Kidney epithelial cell (primary cell): ENCODE measurements at regions not wholly inside any gene's neighbourhood (a gene's known extent, or its start where the extent isn't known, plus 50 kb on each side); places are given as distances from the start of the nearest gene placed in this dataset.

Source experiments
- DNase-seq: peaks from one replicate; pipeline ENCODE4 v3.0.0-alpha.2; 2010; ENCODE audit warnings: low read depth
- H3K27me3 ChIP-seq: 2 replicates; pipeline ENCODE4 v1.6.0; 2011; ENCODE audit warnings: low read length; ENCODE audit not compliant: control insufficient read depth, insufficient read depth
- H3K36me3 ChIP-seq: 2 replicates; pipeline ENCODE4 v1.5.1; 2011; ENCODE audit warnings: low read length; ENCODE audit not compliant: control insufficient read depth, insufficient read depth
- H3K4me3 ChIP-seq: 2 replicates; pipeline ENCODE4 v1.5.1; 2011; ENCODE audit warnings: low read depth, mild to moderate bottlenecking, control low read depth, low read length
- CTCF ChIP-seq: IDR thresholded peaks from 2 replicates; pipeline ENCODE4 v1.5.1; 2011; ENCODE audit warnings: mild to moderate bottlenecking, moderate library complexity, low read length, control low read depth, inconsistent platforms; ENCODE audit not compliant: insufficient read depth, poor library complexity, severe bottlenecking

DNA sequence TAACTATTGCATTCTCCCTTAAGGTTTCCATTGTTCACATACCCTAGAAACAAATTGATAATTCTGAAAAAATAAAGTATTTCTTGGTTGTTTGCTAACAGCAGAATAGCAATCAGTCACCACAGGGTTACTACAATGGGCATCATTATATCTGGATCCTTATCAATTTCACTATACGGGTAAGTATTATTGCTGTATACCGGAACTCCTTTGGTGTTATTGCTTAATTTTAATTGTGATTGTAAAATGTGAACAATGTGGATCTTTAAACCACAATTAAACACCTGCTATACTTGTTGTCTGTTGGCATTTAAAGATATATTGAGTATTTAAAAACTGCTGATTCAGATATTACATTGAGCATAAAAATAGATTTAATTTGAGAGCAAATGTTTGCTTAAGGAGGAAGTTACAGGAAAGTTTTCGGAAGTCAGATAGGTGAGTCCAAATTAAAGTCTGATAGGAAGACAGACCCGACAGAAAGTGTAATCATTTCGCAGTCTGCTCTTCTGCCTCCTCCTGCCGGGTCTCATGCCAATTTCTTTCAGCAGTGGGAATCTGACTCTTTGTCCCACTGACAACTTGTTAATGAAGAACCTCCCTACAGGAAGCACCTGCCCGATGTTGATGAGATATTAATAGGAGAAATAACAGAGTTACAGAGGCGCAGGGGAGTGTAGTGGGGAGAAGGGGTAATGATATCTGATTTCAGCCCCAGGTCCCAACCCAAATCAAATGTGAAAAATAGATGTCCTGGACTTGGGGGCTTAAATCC is 169.7 kb upstream of the TBC1D5 start:
- no peak for DNase-seq
- TF ChIP-seq CTCF: no peak
- Histone ChIP-seq H3K36me3 (no peaks in the 10 kb centered on the region), H3K27me3 (no peaks in the 10 kb centered on the region), H3K4me3 (no peak overlapping the region)

GRCh38 chr3:17910922-17911321 is 168.5 kb upstream of the TBC1D5 start:
- DNase-seq: no peak
- H3K4me3 ChIP-seq: no peak overlapping the region
- H3K36me3 ChIP-seq: no peaks in the 10 kb centered on the region
- no peaks in the 10 kb centered on the region for H3K27me3 ChIP-seq
- no peak for TF ChIP-seq CTCF

DNA sequence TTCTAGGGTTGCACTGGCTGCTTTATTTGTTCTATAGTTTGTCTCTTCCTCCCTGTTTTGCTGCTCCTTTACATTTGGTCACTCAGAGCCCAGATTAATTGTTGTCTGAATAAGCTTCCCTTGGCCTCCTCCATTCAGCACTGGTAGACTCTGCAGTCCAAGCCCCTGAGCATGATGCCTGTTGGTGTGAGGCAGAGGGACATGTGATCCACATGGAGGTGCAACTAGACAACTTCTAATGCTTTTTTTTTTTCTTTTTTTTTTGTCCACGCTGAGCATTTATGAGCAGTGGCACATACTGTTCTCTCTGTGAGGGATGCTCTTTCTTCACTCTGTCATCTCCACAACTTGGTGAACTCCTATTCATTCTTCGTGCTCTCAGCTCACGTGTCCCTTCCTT is 167.3 kb upstream of the TBC1D5 start:
- TF ChIP-seq CTCF: no peak
- Histone ChIP-seq H3K27me3 (no peaks in the 10 kb centered on the region), H3K4me3 (no peak overlapping the region), H3K36me3 (no peaks in the 10 kb centered on the region)
- no peak for DNase-seq

- no peak for DNase-seq
- no peak overlapping the region for H3K4me3 ChIP-seq
- no peak for TF ChIP-seq CTCF
- no peaks in the 10 kb centered on the region for H3K36me3 ChIP-seq
- no peaks in the 10 kb centered on the region for H3K27me3 ChIP-seq
These were observed 166.2 kb upstream of the TBC1D5 start for GRCh38 chr3:17908399-17909191.

GRCh38 chr3:17905996-17906395 is 163.6 kb upstream of the TBC1D5 start:
- Histone ChIP-seq H3K27me3 (no peaks in the 10 kb centered on the region), H3K36me3 (no peaks in the 10 kb centered on the region), H3K4me3 (no peak overlapping the region)
- TF ChIP-seq CTCF: no peak
- DNase-seq: no peak

DNA sequence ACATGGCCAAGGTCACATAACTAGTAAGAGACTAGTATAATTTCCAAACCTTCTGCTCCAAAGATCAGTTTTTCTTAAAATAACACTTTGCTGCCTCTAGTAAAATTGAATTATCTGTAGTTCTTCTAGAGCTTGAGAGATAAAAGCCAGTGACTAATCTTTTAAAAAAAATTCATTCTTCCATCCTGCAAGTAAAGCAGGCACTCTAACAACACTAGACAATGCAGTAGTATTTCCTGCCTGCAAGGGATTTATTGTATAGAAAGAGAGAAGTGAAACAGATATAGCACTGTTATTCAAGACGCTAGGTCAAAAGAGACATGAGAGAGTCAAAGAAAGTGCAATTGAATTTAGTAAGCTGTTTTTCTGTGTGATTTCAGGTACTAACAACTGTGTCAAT is 159.5 kb upstream of the TBC1D5 start:
- H3K36me3 ChIP-seq: no peaks in the 10 kb centered on the region
- TF ChIP-seq CTCF: no peak
- H3K27me3 ChIP-seq: no peaks in the 10 kb centered on the region
- H3K4me3 ChIP-seq: no peak overlapping the region
- no peak for DNase-seq
